MM.1S (cell line): ENCODE measurements at regions not wholly inside any gene's neighbourhood (a gene's known extent, or its start where the extent isn't known, plus 50 kb on each side); places are given as distances from the start of the nearest gene placed in this dataset.

Experiments used
- DNase-seq: peaks from one replicate; pipeline ENCODE4 v3.0.0-alpha.2; 2015
- H2AFZ ChIP-seq: fragments of 300-600 bp; sonication (generic); 2 replicates; pipeline ENCODE4 v1.6.0; 2016; ENCODE audit warnings: antibody characterized with exemption, low read length
- H3F3A ChIP-seq: fragments of 300-600 bp; sonication (generic); 2 replicates; pipeline ENCODE4 v1.6.1; 2016; ENCODE audit warnings: mild to moderate bottlenecking, antibody characterized with exemption, low read length, moderate library complexity, mixed read lengths; ENCODE audit not compliant: insufficient read depth
- H3K27ac ChIP-seq: fragments of 300-600 bp; sonication (generic); 2 replicates; pipeline ENCODE4 v1.5.1; 2016; ENCODE audit warnings: mild to moderate bottlenecking, low read length
- H3K27me3 ChIP-seq: fragments of 300-600 bp; sonication (generic); replicated peaks from 2 replicates; pipeline ENCODE4 v1.6.0; 2016; ENCODE audit warnings: low read length; ENCODE audit not compliant: insufficient read depth
- H3K36me3 ChIP-seq: fragments of 300-600 bp; sonication (generic); replicated peaks from 2 replicates; pipeline ENCODE4 v1.6.1; 2016; ENCODE audit warnings: mild to moderate bottlenecking, low read length, mixed read lengths; ENCODE audit not compliant: insufficient read depth
- H3K4me1 ChIP-seq: fragments of 300-600 bp; sonication (generic); 2 replicates; pipeline ENCODE4 v1.6.1; 2016; ENCODE audit warnings: low read length, mixed read lengths
- H3K4me2 ChIP-seq: fragments of 300-600 bp; sonication (generic); 2 replicates; pipeline ENCODE4 v1.6.0; 2016; ENCODE audit warnings: low read depth, low read length
- H3K4me3 ChIP-seq: fragments of 300-600 bp; sonication (generic); 2 replicates; pipeline ENCODE4 v1.5.1; 2016; ENCODE audit warnings: low read length, mixed read lengths
- H3K79me2 ChIP-seq: fragments of 300-600 bp; sonication (generic); 2 replicates; pipeline ENCODE4 v1.6.1; 2016; ENCODE audit warnings: mixed run types, low read length, mixed read lengths
- H3K9ac ChIP-seq: fragments of 300-600 bp; sonication (generic); 2 replicates; pipeline ENCODE4 v1.6.1; 2016; ENCODE audit warnings: low read length, mixed read lengths
- H3K9me2 ChIP-seq: fragments of 300-600 bp; sonication (generic); replicated peaks from 2 replicates; pipeline ENCODE4 v1.6.1; 2016; ENCODE audit warnings: mild to moderate bottlenecking, low read length, mixed read lengths; ENCODE audit not compliant: insufficient read depth
- H3K9me3 ChIP-seq: fragments of 300-600 bp; sonication (generic); replicated peaks from 2 replicates; pipeline ENCODE4 v1.6.1; 2016; ENCODE audit warnings: mild to moderate bottlenecking, low read length, mixed read lengths; ENCODE audit not compliant: insufficient read depth
- H4K20me1 ChIP-seq: fragments of 300-600 bp; sonication (generic); 2 replicates; pipeline ENCODE4 v1.6.1; 2016; ENCODE audit warnings: mild to moderate bottlenecking, low read length, moderate library complexity, mixed read lengths; ENCODE audit not compliant: insufficient read depth
- CTCF ChIP-seq: fragments of 300-600 bp; sonication (generic); IDR thresholded peaks from 2 replicates; pipeline ENCODE4 v1.5.1; 2016; ENCODE audit warnings: antibody characterized with exemption, low read length, mixed read lengths
- EZH2 ChIP-seq: fragments of 300-600 bp; sonication (generic); optimal IDR thresholded peaks from 2 replicates; pipeline ENCODE3; 2017; ENCODE audit warnings: low read depth, mild to moderate bottlenecking, antibody characterized with exemption, low read length, mixed read lengths
- EZH2phosphoT487 ChIP-seq: fragments of 300-600 bp; sonication (generic); IDR thresholded peaks from 2 replicates; pipeline ENCODE4 v1.6.1; 2018; ENCODE audit warnings: antibody characterized with exemption, low read length

DNA sequence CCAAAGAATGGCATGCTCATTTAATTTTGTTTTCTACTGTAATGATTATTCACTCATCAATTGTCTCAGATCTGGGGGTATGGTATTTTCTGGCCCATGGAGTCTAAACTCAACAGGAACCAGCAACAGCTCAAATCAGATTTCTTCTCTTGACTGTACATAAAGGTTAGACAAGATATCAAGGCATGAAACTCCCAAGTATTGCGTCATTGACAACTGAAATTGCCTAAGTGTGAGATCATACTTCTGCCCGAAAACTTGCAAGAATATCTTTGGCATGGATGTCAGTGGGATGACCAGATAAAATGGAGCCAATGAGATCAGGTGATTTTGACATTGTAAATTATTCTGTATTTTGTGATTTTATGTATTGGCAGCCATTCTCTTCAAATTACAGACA, 141.7 kb upstream of the STK32A start:
- TF ChIP-seq EZH2, result no peak
- Histone ChIP-seq H3K9ac (no peak overlapping the region), H3K9me3 (no peaks in the 10 kb centered on the region), H3K4me3 (no peak overlapping the region), H3K36me3 (no peaks in the 10 kb centered on the region), H3K27ac (no peak overlapping the region), H3K4me1 (no peaks in the 10 kb centered on the region), H3K27me3 (no peaks in the 10 kb centered on the region), H4K20me1 (no peaks in the 10 kb centered on the region), H3F3A (no peaks in the 10 kb centered on the region), H3K9me2 (no peaks in the 10 kb centered on the region), H2AFZ (no peak overlapping the region), H3K79me2 (no peaks in the 10 kb centered on the region), H3K4me2 (no peak overlapping the region)
- no peak for DNase-seq

GRCh38 chr5:147095740-147096139, 139.1 kb upstream of the STK32A start:
- Histone ChIP-seq H3K36me3 (no peaks in the 10 kb centered on the region), H3F3A (no peaks in the 10 kb centered on the region), H3K79me2 (no peaks in the 10 kb centered on the region), H4K20me1 (no peaks in the 10 kb centered on the region), H3K4me3 (no peak overlapping the region), H3K9me3 (no peaks in the 10 kb centered on the region), H3K4me2 (no peak overlapping the region), H3K9me2 (no peaks in the 10 kb centered on the region), H3K27me3 (no peaks in the 10 kb centered on the region), H3K27ac (no peak overlapping the region), H3K4me1 (no peaks in the 10 kb centered on the region), H2AFZ (no peak overlapping the region), H3K9ac (no peak overlapping the region)
- no peak for DNase-seq
- TF ChIP-seq CTCF (no peak), EZH2phosphoT487 (no peak), EZH2 (no peak)

GRCh38 chr5:147098233-147098790, 136.5 kb upstream of the STK32A start:
- Histone ChIP-seq H3K9me3 (no peaks in the 10 kb centered on the region), H4K20me1 (no peaks in the 10 kb centered on the region), H3K4me1 (no peaks in the 10 kb centered on the region), H3K4me2 (no peak overlapping the region), H3K79me2 (no peaks in the 10 kb centered on the region), H3F3A (no peaks in the 10 kb centered on the region), H3K4me3 (no peak overlapping the region), H2AFZ (no peak overlapping the region), H3K36me3 (no peaks in the 10 kb centered on the region), H3K9ac (no peak overlapping the region), H3K27me3 (no peaks in the 10 kb centered on the region), H3K9me2 (no peaks in the 10 kb centered on the region), H3K27ac (no peak overlapping the region)
- peak; percentile 49 for DNase-seq
- TF ChIP-seq EZH2phosphoT487, result no peak
- TF ChIP-seq CTCF, result peak; percentile 60
- no peak for TF ChIP-seq EZH2

- Histone ChIP-seq H3K36me3 (no peaks in the 10 kb centered on the region), H3K27ac (no peak overlapping the region), H3K9me3 (no peaks in the 10 kb centered on the region), H3K79me2 (no peaks in the 10 kb centered on the region), H2AFZ (no peak overlapping the region), H3K4me2 (no peak overlapping the region), H3K9ac (no peak overlapping the region), H3F3A (no peaks in the 10 kb centered on the region), H3K4me1 (no peaks in the 10 kb centered on the region), H4K20me1 (no peaks in the 10 kb centered on the region), H3K27me3 (no peaks in the 10 kb centered on the region), H3K4me3 (no peak overlapping the region), H3K9me2 (no peaks in the 10 kb centered on the region)
- DNase-seq, result no peak
- no peak for TF ChIP-seq EZH2phosphoT487
These were observed 133.0 kb upstream of the STK32A start for GRCh38 chr5:147101659-147102369.
